ENCODE measurements at regions not wholly inside any gene's neighbourhood (a gene's known extent, or its start where the extent isn't known, plus 50 kb on each side); places are given as distances from the start of the nearest gene placed in this dataset.

GRCh38 chr9:78812665-78813064 is 515.7 kb downstream of the PSAT1 start:
- Histone ChIP-seq H3K4me2 (no peak overlapping the region), H2AFZ (ENCODE audit: low read depth) (no peak overlapping the region), H3K27me3 (ENCODE audit: insufficient read depth, low read depth) (no peaks in the 10 kb centered on the region), H3K36me3 (ENCODE audit: insufficient read depth) (no peaks in the 10 kb centered on the region), H3K9ac (no peak overlapping the region), H3K27ac (no peak overlapping the region), H3K4me1 (ENCODE audit: low read depth, poor library complexity, severe bottlenecking) (no peaks in the 10 kb centered on the region), H3K4me3 (IDR thresholded peaks at IDR 0.05; ENCODE audit: insufficient read depth, low read depth, low read length) (no peak overlapping the region), H4K20me1 (ENCODE audit: insufficient read depth) (no peaks in the 10 kb centered on the region), H3K79me2 (ENCODE audit: insufficient read depth, low read depth) (no peaks in the 10 kb centered on the region)
- no peak for TF ChIP-seq CTCF (conservative IDR thresholded peaks at IDR 0.05; ENCODE audit: low read depth, low read length)

GRCh38 chr9:78813602-78814180 is 516.8 kb downstream of the PSAT1 start:
- H3K9ac ChIP-seq: no peak overlapping the region
- no peaks in the 10 kb centered on the region for H4K20me1 ChIP-seq (ENCODE audit: insufficient read depth)
- H3K79me2 ChIP-seq (ENCODE audit: insufficient read depth, low read depth): no peaks in the 10 kb centered on the region
- no peak overlapping the region for H3K27ac ChIP-seq
- no peak for TF ChIP-seq CTCF (conservative IDR thresholded peaks at IDR 0.05; ENCODE audit: low read depth, low read length)
- no peaks in the 10 kb centered on the region for H3K4me1 ChIP-seq (ENCODE audit: low read depth, poor library complexity, severe bottlenecking)
- H3K36me3 ChIP-seq (ENCODE audit: insufficient read depth): no peaks in the 10 kb centered on the region
- H3K4me2 ChIP-seq: no peak overlapping the region
- no peak overlapping the region for H2AFZ ChIP-seq (ENCODE audit: low read depth)
- H3K27me3 ChIP-seq (ENCODE audit: insufficient read depth, low read depth): no peaks in the 10 kb centered on the region
- H3K4me3 ChIP-seq (IDR thresholded peaks at IDR 0.05; ENCODE audit: insufficient read depth, low read depth, low read length): no peak overlapping the region

GRCh38 chr9:78821126-78821822 is 524.3 kb downstream of the PSAT1 start:
- Histone ChIP-seq H3K27me3 (ENCODE audit: insufficient read depth, low read depth) (no peaks in the 10 kb centered on the region), H3K79me2 (ENCODE audit: insufficient read depth, low read depth) (no peaks in the 10 kb centered on the region), H3K4me1 (ENCODE audit: low read depth, poor library complexity, severe bottlenecking) (no peaks in the 10 kb centered on the region), H3K27ac (no peak overlapping the region), H3K4me3 (IDR thresholded peaks at IDR 0.05; ENCODE audit: insufficient read depth, low read depth, low read length) (no peak overlapping the region), H3K36me3 (ENCODE audit: insufficient read depth) (no peaks in the 10 kb centered on the region), H3K4me2 (no peak overlapping the region), H2AFZ (ENCODE audit: low read depth) (peak overlapping the region; percentile 41; the same call in 1 of the 2 replicates), H3K9ac (no peak overlapping the region), H4K20me1 (ENCODE audit: insufficient read depth) (no peaks in the 10 kb centered on the region)
- peak; percentile 83 for TF ChIP-seq CTCF (conservative IDR thresholded peaks at IDR 0.05; ENCODE audit: low read depth, low read length)

- no peaks in the 10 kb centered on the region for H4K20me1 ChIP-seq (ENCODE audit: insufficient read depth)
- H3K27ac ChIP-seq: no peak overlapping the region
- no peak overlapping the region for H2AFZ ChIP-seq (ENCODE audit: low read depth)
- H3K9ac ChIP-seq: no peak overlapping the region
- no peak overlapping the region for H3K4me2 ChIP-seq
- no peaks in the 10 kb centered on the region for H3K79me2 ChIP-seq (ENCODE audit: insufficient read depth, low read depth)
- no peaks in the 10 kb centered on the region for H3K36me3 ChIP-seq (ENCODE audit: insufficient read depth)
- no peaks in the 10 kb centered on the region for H3K4me1 ChIP-seq (ENCODE audit: low read depth, poor library complexity, severe bottlenecking)
- no peak overlapping the region for H3K4me3 ChIP-seq (IDR thresholded peaks at IDR 0.05; ENCODE audit: insufficient read depth, low read depth, low read length)
- no peak for TF ChIP-seq CTCF (conservative IDR thresholded peaks at IDR 0.05; ENCODE audit: low read depth, low read length)
- no peaks in the 10 kb centered on the region for H3K27me3 ChIP-seq (ENCODE audit: insufficient read depth, low read depth)
Observed at GRCh38 chr9:78826527-78826926, 529.6 kb downstream of the PSAT1 start.

All from KMS-11 (cell line).